Duodenal mucosa (tissue), 2 donors: ENCODE measurements at regions not wholly inside any gene's neighbourhood (a gene's known extent, or its start where the extent isn't known, plus 50 kb on each side); places are given as distances from the start of the nearest gene placed in this dataset.
"Not testable (repeated sequence)": the region's sequence is repeated elsewhere in the genome, so short reads cannot be mapped to it uniquely, and the experiment has no call there.

Source experiments
- H3K27ac ChIP-seq: one replicate; pipeline ENCODE4 v1.7.0; 2013; ENCODE audit warnings: low read depth, low read length
- H3K27me3 ChIP-seq, 2 donors: one replicate each; pipeline ENCODE4 v1.7.0; 2013; ENCODE audit warnings: low read length in 2 of 2, control low read depth in 1 of 2; ENCODE audit not compliant: insufficient read depth in 2 of 2, control insufficient read depth in 1 of 2
- H3K36me3 ChIP-seq, 2 donors: one replicate each; pipeline ENCODE4 v1.7.0; 2013; ENCODE audit warnings: low read length in 2 of 2, control low read depth in 1 of 2; ENCODE audit not compliant: insufficient read depth in 2 of 2, control insufficient read depth in 1 of 2
- H3K4me1 ChIP-seq, 2 donors: one replicate each; pipeline ENCODE4 v1.7.0; 2013; ENCODE audit warnings: low read length in 2 of 2, control low read depth in 1 of 2; ENCODE audit not compliant: insufficient read depth in 2 of 2, control insufficient read depth in 1 of 2
- H3K4me3 ChIP-seq, 2 donors: one replicate each; pipeline ENCODE4 v1.7.0; 2013; ENCODE audit warnings: low read length in 2 of 2, low read depth in 1 of 2
- H3K9ac ChIP-seq, 2 donors: one replicate each; pipeline ENCODE4 v1.7.0; 2013; ENCODE audit warnings: low read length in 2 of 2, low read depth in 1 of 2
- H3K9me3 ChIP-seq, 2 donors: one replicate each; pipeline ENCODE4 v1.7.0; 2013; ENCODE audit warnings: low read length in 2 of 2, control low read depth in 1 of 2; ENCODE audit not compliant: control insufficient read depth in 1 of 2

DNA sequence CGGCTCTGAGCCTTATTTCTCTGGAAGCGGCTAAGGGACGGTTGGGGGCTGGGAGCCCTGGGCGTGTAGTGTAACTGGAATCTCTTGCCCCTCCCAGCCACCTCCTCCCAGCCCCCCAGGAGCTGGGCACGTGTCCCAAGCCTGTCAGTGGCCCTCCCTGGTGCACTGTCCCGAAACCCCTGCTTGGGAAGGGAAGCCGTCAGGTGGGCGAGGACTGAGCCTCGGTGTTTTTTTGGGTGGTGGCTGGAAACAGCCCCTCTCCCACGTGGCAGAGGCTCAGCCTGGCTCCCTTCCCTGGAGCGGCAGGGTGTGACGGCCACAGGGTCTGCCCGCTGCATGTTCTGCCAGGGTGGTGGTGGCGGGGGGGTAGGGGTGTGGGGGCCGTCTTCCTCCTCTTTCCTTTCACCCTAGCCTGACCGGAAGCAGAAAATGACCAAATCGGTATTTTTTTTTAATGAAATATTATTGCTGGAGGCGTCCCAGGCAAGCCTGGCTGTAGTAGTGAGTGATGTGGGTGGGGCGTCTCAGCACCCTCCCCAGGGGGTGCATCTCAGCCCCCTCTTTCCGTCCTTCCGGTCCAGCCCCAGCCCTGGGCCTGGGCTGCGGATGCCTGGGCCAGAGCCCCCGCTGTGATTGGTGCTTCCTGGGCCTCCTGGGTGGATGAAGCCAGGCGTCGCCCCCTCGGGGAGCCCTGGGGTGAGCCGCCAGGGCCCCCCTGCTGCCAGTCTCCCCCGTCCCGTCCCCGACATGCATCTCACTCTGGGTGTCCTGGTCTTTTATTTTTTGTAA, 58.8 kb upstream of the GOLGA8A start:
- no peak overlapping the region for H3K9ac ChIP-seq
- no peaks in the 10 kb centered on the region for H3K4me1 ChIP-seq
- H3K27me3 ChIP-seq: peaks cover 17 to 22% of the 10 kb centered on the region in 2 donors
- no peak overlapping the region for H3K4me3 ChIP-seq
- no peak overlapping the region for H3K27ac ChIP-seq
- H3K9me3 ChIP-seq: peaks cover 0 to 3% of the 10 kb centered on the region in 2 donors
- no peaks in the 10 kb centered on the region for H3K36me3 ChIP-seq

DNA sequence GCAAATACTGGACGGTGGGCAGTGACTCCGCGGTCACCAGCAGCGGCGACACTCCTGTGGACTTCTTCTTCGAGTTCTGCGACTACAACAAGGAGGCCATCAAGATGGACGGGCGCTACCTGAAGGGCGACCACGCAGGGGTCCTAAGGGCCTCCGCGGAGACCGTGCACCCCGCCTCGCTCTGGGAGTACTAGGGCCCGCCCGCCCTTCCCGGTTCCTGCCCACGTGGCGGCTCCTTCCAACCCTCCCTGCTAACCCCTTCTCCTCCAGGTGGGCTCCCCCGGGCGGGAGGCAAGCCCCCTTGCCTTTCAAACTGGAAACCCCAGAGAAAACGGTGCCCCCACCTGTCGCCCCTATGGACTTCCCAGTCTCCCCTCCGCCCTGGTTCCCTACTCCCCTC, 58.1 kb upstream of the GOLGA8A start:
- not testable (repeated sequence) for H3K36me3 ChIP-seq, H3K4me3 ChIP-seq, H3K27ac ChIP-seq, H3K9me3 ChIP-seq, H3K4me1 ChIP-seq, H3K9ac ChIP-seq
- H3K27me3 ChIP-seq: peaks cover 20 to 22% of the 10 kb centered on the region in 2 donors

DNA sequence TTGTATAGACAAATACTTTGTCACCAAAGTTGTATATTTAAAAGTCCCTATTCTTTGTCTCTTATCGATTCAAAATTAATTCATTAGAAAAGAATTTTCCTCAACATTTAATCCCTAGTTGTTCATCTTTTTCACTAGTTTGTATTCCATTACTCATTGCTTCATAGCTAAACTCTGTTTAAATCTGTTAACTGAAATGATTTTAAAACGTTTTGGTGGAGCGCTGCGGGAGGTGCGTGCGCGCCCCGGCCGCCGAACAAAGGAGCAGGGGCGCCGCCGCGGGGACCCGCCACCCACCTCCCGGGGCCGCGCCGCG, 56.4 kb upstream of the GOLGA8A start:
- Histone ChIP-seq H3K36me3 (no peaks in the 10 kb centered on the region), H3K27me3 (peaks cover 21 to 22% of the 10 kb centered on the region in 2 donors), H3K9me3 (peaks cover 0 to 4% of the 10 kb centered on the region in 2 donors), H3K4me1 (no peaks in the 10 kb centered on the region), H3K4me3 (no peak overlapping the region), H3K27ac (no peak overlapping the region), H3K9ac (no peak overlapping the region)

DNA sequence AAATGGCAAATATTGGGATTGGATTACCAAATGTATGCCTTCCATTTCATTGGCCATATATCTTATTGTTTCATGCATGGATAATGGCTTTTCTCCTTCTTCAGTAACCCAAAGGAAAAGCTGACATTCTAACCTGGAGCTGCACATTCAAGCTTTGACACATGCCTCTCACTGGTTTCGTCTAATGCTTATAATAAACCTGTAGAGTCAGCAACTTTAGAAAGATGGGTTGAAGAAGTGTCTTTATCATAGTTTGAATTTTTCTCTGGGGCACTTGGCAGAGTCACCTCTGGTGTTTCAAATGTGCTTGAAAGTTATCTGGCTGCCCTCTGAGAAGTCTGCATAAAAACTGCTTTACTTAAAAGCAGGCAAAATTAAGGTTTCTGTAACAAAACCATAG, 55.4 kb upstream of the GOLGA8A start:
- H3K9me3 ChIP-seq: peaks cover 0 to 4% of the 10 kb centered on the region in 2 donors
- no peaks in the 10 kb centered on the region for H3K4me1 ChIP-seq
- H3K4me3 ChIP-seq: no peak overlapping the region
- peaks cover 21 to 22% of the 10 kb centered on the region in 2 donors for H3K27me3 ChIP-seq
- H3K36me3 ChIP-seq: no peaks in the 10 kb centered on the region
- H3K9ac ChIP-seq: no peak overlapping the region
- no peak overlapping the region for H3K27ac ChIP-seq

DNA sequence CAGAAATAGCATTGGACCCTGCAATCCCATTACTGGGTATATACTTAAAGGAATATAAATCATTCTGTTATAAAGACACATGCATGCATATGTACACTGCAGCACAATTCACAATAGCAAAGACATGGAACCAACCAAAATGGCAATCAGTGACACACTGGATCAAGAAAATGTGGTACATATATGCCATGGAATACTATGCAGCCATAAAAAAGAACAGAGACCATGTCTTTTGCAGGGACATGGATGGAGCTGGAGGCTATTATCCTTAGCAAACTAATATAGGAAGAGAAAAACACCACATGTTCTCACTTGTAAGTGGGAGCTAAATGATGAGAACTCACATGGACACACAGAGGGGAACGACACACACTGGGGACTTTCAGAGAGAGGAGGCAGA, 53.9 kb upstream of the GOLGA8A start:
- not testable (repeated sequence) for H3K27ac ChIP-seq, H3K9me3 ChIP-seq

DNA sequence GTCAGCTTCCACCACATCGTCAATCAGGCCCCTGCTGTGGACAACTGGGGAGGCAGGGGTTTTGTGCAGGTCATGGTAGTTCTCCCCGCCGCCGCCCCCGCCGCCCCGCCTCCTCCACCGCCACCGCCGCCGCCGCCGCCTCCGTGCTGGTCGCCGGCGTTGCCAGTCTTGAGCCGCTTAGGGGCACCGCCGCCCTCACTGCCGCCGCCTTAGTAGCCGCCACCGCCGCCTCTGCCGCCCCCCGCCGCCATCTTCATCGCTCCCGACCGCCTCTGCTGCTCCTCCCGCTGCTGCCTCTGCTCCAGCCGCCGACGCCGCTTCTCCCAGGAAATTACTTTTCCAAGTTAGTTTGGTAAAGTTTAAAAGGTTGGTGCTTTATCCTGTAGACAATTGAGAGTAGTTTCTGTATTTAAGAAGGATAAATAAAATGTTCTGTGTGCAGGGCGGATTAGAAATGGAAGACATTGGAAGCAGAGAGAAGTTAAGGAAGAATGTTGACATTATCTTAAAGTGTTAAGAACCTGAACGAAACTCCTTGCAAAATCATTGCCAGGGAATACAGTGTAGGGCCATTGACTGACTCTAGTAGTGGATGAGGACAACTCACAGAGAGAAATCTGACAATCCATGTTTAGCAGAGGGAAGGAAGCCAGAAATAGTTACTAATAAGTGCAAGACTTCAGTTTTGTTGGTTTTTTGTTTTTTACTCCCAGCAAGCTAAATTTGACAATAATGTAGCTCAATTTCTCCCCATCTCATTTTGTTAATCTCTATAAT, 53.0 kb upstream of the GOLGA8A start:
- no peaks in the 10 kb centered on the region for H3K4me1 ChIP-seq
- H3K9me3 ChIP-seq: peaks cover 0 to 4% of the 10 kb centered on the region in 2 donors
- H3K27me3 ChIP-seq: peaks cover 15 to 21% of the 10 kb centered on the region in 2 donors
- H3K36me3 ChIP-seq: no peaks in the 10 kb centered on the region
- H3K4me3 ChIP-seq: no peak overlapping the region
- H3K27ac ChIP-seq: no peak overlapping the region
- H3K9ac ChIP-seq: no peak overlapping the region

More for the DNA sequence above, 53.9 kb upstream of the GOLGA8A start:
- not testable (repeated sequence) for H3K4me3 ChIP-seq, H3K36me3 ChIP-seq, H3K9ac ChIP-seq, H3K4me1 ChIP-seq
- peaks cover 15 to 21% of the 10 kb centered on the region in 2 donors for H3K27me3 ChIP-seq

DNA sequence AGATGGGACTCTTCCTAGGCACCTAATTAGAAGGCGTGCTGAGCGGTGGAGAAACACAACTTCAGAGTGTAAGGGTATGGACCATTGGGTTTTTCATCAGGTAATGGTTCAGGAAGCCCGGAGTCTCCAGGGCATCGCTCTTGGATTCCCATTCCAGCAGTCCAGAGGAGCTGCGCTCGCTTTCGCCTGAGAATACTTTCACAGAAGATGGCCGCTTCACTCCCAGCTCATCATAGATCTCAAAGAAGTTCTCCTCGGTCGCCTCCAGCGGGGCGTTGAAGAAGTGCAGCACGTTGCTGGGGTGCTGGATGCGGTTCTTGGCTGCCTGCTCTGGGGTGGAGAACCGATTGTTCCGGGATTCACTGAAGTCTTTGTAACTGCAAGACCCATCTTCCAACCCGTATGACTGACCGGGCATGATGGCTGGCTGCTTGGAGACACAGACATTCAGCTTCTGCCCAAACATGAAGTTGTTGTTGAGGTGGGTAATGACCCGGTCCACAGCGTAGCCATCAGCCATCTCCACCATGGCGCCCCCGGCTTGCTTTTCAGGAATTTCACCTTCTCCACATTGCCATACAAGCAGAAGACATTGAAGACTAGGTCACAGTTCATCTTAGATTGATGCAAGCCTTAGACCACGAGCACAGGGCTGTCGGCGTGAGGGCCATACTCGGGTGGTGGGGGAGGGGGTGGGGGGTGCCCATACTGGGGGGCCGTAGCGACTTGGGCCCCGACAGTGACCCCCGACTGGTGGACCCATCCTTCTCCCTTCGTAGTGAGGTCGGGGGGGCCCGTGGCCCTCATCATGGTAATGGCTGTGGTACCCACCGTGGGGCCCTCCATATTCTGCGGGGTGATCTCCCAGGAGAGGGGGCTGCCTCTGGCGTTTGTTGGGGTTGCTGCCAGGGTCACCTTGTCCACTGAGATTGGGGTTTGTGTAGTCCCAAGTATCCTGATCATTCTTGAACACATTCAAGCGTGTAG, 51.7 kb upstream of the GOLGA8A start:
- H3K4me1 ChIP-seq, H3K27ac ChIP-seq, H3K9me3 ChIP-seq, H3K9ac ChIP-seq, H3K36me3 ChIP-seq, H3K4me3 ChIP-seq: not testable (repeated sequence)
- peaks cover 1 to 21% of the 10 kb centered on the region in 2 donors for H3K27me3 ChIP-seq
